ENCODE measurements at regions not wholly inside any gene's neighbourhood (a gene's known extent, or its start where the extent isn't known, plus 50 kb on each side); places are given as distances from the start of the nearest gene placed in this dataset.
A peak's percentile ranks its signal among the peaks of the same experiment; 100 is the strongest.

GRCh38 chr4:125393825-125394224 is 79.1 kb downstream of the FAT4 start:
- peaks cover 7% of the 10 kb centered on the region for H3K36me3 Mint-ChIP-seq
- peaks cover 9% of the 10 kb centered on the region for H3K9me3 Mint-ChIP-seq
- ATAC-seq (0 out of 2 replicates have a peak, but pooled peaks have one; percentile 43), DNase-seq (ENCODE audit: low spot score) (no peak)
- TF ChIP-seq ZNF281 (CRISPR knock-in tag; IDR thresholded peaks at IDR 0.05): no peak
- TF ChIP-seq ETV6 (CRISPR knock-in tag; IDR thresholded peaks at IDR 0.05): no peak
- TF ChIP-seq, protein P1, sequence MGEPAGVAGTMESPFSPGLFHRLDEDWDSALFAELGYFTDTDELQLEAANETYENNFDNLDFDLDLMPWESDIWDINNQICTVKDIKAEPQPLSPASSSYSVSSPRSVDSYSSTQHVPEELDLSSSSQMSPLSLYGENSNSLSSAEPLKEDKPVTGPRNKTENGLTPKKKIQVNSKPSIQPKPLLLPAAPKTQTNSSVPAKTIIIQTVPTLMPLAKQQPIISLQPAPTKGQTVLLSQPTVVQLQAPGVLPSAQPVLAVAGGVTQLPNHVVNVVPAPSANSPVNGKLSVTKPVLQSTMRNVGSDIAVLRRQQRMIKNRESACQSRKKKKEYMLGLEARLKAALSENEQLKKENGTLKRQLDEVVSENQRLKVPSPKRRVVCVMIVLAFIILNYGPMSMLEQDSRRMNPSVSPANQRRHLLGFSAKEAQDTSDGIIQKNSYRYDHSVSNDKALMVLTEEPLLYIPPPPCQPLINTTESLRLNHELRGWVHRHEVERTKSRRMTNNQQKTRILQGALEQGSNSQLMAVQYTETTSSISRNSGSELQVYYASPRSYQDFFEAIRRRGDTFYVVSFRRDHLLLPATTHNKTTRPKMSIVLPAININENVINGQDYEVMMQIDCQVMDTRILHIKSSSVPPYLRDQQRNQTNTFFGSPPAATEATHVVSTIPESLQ (CRISPR knock-in tag; IDR thresholded peaks at IDR 0.05): no peak
- TF ChIP-seq, protein P2, sequence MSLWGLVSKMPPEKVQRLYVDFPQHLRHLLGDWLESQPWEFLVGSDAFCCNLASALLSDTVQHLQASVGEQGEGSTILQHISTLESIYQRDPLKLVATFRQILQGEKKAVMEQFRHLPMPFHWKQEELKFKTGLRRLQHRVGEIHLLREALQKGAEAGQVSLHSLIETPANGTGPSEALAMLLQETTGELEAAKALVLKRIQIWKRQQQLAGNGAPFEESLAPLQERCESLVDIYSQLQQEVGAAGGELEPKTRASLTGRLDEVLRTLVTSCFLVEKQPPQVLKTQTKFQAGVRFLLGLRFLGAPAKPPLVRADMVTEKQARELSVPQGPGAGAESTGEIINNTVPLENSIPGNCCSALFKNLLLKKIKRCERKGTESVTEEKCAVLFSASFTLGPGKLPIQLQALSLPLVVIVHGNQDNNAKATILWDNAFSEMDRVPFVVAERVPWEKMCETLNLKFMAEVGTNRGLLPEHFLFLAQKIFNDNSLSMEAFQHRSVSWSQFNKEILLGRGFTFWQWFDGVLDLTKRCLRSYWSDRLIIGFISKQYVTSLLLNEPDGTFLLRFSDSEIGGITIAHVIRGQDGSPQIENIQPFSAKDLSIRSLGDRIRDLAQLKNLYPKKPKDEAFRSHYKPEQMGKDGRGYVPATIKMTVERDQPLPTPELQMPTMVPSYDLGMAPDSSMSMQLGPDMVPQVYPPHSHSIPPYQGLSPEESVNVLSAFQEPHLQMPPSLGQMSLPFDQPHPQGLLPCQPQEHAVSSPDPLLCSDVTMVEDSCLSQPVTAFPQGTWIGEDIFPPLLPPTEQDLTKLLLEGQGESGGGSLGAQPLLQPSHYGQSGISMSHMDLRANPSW (CRISPR knock-in tag; conservative IDR thresholded peaks at IDR 0.05; ENCODE audit: low read depth): no peak
- TF ChIP-seq ZNF317 (CRISPR knock-in tag; IDR thresholded peaks at IDR 0.05; ENCODE audit: borderline replicate concordance, low read depth): no peak
- no peak for TF ChIP-seq NFATC4 (CRISPR knock-in tag; IDR thresholded peaks at IDR 0.05)
- TF ChIP-seq, protein P3, sequence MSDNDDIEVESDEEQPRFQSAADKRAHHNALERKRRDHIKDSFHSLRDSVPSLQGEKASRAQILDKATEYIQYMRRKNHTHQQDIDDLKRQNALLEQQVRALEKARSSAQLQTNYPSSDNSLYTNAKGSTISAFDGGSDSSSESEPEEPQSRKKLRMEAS (CRISPR knock-in tag; IDR thresholded peaks at IDR 0.05): no peak
- TF ChIP-seq, protein P4, sequence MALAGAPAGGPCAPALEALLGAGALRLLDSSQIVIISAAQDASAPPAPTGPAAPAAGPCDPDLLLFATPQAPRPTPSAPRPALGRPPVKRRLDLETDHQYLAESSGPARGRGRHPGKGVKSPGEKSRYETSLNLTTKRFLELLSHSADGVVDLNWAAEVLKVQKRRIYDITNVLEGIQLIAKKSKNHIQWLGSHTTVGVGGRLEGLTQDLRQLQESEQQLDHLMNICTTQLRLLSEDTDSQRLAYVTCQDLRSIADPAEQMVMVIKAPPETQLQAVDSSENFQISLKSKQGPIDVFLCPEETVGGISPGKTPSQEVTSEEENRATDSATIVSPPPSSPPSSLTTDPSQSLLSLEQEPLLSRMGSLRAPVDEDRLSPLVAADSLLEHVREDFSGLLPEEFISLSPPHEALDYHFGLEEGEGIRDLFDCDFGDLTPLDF (CRISPR knock-in tag; IDR thresholded peaks at IDR 0.05): no peak
- TF ChIP-seq HMGXB4 (CRISPR knock-in tag; IDR thresholded peaks at IDR 0.05): no peak
- TF ChIP-seq RORB (CRISPR knock-in tag; IDR thresholded peaks at IDR 0.05): no peak
- TF ChIP-seq NFE2L1 (CRISPR knock-in tag; IDR thresholded peaks at IDR 0.05): no peak
- no peak for TF ChIP-seq RELA (CRISPR knock-in tag; IDR thresholded peaks at IDR 0.05; ENCODE audit: borderline replicate concordance)
- TF ChIP-seq CTCF (IDR thresholded peaks at IDR 0.05): no peak
- TF ChIP-seq PRRX2 (CRISPR knock-in tag; IDR thresholded peaks at IDR 0.05): no peak
- TF ChIP-seq SMAD4 (CRISPR knock-in tag; IDR thresholded peaks at IDR 0.05): no peak
- TF ChIP-seq, protein P5, sequence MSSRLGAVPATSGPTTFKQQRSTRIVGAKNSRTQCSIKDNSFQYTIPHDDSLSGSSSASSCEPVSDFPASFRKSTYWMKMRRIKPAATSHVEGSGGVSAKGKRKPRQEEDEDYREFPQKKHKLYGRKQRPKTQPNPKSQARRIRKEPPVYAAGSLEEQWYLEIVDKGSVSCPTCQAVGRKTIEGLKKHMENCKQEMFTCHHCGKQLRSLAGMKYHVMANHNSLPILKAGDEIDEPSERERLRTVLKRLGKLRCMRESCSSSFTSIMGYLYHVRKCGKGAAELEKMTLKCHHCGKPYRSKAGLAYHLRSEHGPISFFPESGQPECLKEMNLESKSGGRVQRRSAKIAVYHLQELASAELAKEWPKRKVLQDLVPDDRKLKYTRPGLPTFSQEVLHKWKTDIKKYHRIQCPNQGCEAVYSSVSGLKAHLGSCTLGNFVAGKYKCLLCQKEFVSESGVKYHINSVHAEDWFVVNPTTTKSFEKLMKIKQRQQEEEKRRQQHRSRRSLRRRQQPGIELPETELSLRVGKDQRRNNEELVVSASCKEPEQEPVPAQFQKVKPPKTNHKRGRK (CRISPR knock-in tag; IDR thresholded peaks at IDR 0.05; ENCODE audit: borderline replicate concordance): no peak
- no peak for TF ChIP-seq FOXJ3 (CRISPR knock-in tag; IDR thresholded peaks at IDR 0.05; ENCODE audit: borderline replicate concordance)
- CTCF ChIA-PET: no interaction called here
- no peaks in the 10 kb centered on the region for H3K27me3 Mint-ChIP-seq (ENCODE audit: low read depth)
- no peak overlapping the region for H3K4me3 Mint-ChIP-seq
- H3K27ac Mint-ChIP-seq: peak overlapping the region; percentile 79
- POLR2A ChIA-PET: no interaction called here
- H3K4me1 Mint-ChIP-seq: peaks cover 30% of the 10 kb centered on the region
